Parathyroid adenoma (tissue), 2 donors: ENCODE measurements at regions not wholly inside any gene's neighbourhood (a gene's known extent, or its start where the extent isn't known, plus 50 kb on each side); places are given as distances from the start of the nearest gene placed in this dataset.

Source experiments
- H2AFZ ChIP-seq: fragments of 300-600 bp; sonication (generic); one replicate; pipeline ENCODE4 v1.7.0; 2017; ENCODE audit warnings: antibody characterized with exemption, mild to moderate bottlenecking
- H3K27ac ChIP-seq: fragments of 300-600 bp; sonication (generic); one replicate; pipeline ENCODE4 v1.7.0; 2017
- H3K27me3 ChIP-seq: fragments of 300-600 bp; sonication (generic); one replicate; pipeline ENCODE4 v1.7.0; 2017; ENCODE audit warnings: low read length; ENCODE audit not compliant: control insufficient read depth, insufficient read depth
- H3K36me3 ChIP-seq: fragments of 300-600 bp; sonication (generic); one replicate; pipeline ENCODE4 v1.7.0; 2017; ENCODE audit warnings: low read length; ENCODE audit not compliant: control insufficient read depth, insufficient read depth
- H3K4me1 ChIP-seq: fragments of 300-600 bp; sonication (generic); one replicate; pipeline ENCODE4 v1.7.0; 2017; ENCODE audit warnings: control low read depth
- H3K4me2 ChIP-seq: fragments of 300-600 bp; sonication (generic); one replicate; pipeline ENCODE4 v1.7.0; 2017; ENCODE audit warnings: low read length
- H3K4me3 ChIP-seq: fragments of 300-600 bp; sonication (generic); one replicate; pipeline ENCODE4 v1.7.0; 2017; ENCODE audit warnings: low read depth, low read length
- H3K79me2 ChIP-seq: fragments of 300-600 bp; sonication (generic); one replicate; pipeline ENCODE4 v1.7.0; 2017; ENCODE audit warnings: control low read depth
- H3K9ac ChIP-seq: fragments of 300-600 bp; sonication (generic); one replicate; pipeline ENCODE4 v1.7.0; 2017; ENCODE audit warnings: mild to moderate bottlenecking
- H3K9me3 ChIP-seq: fragments of 300-600 bp; sonication (generic); one replicate; pipeline ENCODE4 v1.7.0; 2017; ENCODE audit warnings: low read length; ENCODE audit not compliant: control insufficient read depth
- CTCF ChIP-seq: fragments of 300-600 bp; sonication (generic); IDR thresholded peaks from one replicate; pipeline ENCODE4 v1.7.0; 2017; ENCODE audit warnings: antibody characterized with exemption, mild to moderate bottlenecking
- donor health status: primary hyperparathyroidism.

DNA sequence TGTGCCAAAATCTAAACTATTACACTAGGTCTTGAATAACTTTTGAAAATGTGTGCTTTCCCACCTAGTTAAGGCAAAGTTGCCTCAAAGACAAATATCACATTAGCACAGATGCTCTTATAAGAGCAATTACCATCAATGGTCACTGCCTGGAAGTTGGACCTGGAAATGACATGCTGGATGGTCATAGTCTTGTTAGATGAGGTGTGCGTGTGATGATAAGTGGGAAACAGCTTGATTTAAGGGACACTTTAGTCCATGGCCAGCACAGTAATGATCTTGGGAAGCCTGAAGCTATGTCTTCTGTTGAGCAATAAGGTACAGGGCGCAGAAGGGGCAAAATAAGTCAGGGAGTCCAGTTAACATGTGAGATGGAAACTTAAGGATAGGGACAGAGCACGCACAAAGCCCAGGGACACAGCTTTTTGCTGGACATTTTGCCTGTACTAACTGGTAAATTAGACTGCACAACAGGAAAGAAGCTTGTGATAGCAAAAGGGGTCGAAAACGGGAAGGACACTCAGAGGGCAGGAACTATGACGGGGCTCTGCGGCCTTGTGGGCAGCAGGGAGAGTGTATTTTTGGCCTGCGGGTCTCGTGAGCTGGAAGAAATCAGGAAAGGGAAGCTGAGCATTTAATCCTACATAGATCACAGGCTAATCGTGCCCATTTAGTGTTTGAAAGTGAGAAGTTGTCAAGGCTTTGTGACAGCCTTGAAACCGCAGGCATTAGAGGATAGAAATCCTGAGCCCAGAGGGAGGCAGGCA, 66.7 kb upstream of the BMP2 start:
- TF ChIP-seq CTCF, result no peak
- no peak overlapping the region for H3K9ac ChIP-seq
- H3K27me3 ChIP-seq, result no peaks in the 10 kb centered on the region
- H3K36me3 ChIP-seq, result no peaks in the 10 kb centered on the region
- H3K4me3 ChIP-seq, result no peak overlapping the region
- H3K79me2 ChIP-seq, result no peaks in the 10 kb centered on the region
- H3K27ac ChIP-seq, result no peak overlapping the region
- H3K4me1 ChIP-seq, result no peaks in the 10 kb centered on the region
- H3K9me3 ChIP-seq, result no peaks in the 10 kb centered on the region
- no peak overlapping the region for H2AFZ ChIP-seq
- H3K4me2 ChIP-seq, result no peak overlapping the region

DNA sequence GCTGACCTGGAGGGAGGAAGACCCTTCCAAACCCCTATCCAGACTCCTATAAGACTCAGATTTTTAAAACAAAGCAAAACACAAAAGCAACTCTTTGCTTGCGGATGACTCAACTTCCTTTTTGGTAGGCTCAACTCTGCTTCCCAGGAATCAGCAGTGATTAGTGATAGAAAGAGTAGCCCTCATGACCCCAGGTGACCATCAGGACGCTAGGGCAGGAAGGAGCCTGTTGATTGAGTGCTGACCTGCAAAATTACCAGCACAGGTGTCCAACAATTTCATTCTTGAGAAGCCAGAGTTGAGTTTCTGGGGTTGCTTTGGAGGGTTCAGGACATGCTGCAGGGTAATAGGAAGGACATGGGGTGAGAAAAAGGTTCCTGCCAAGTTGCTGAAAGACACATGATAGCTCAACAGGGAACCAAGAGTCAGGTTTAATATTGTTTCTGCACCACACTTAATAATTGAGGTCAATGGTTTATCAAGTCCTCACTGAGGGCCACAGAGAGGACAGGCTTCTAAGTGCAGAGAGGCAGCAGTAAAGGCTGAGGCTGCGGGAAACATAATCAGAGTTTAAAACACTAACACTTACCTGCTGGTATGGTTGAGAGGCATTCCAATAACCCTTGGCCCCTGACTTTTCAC, 67.4 kb upstream of the BMP2 start:
- Histone ChIP-seq H3K9ac (no peak overlapping the region), H3K4me2 (no peak overlapping the region), H3K79me2 (no peaks in the 10 kb centered on the region), H3K9me3 (no peaks in the 10 kb centered on the region), H3K36me3 (no peaks in the 10 kb centered on the region), H3K27me3 (no peaks in the 10 kb centered on the region), H3K27ac (no peak overlapping the region), H3K4me1 (no peaks in the 10 kb centered on the region), H3K4me3 (no peak overlapping the region), H2AFZ (no peak overlapping the region)
- TF ChIP-seq CTCF, result no peak

- no peaks in the 10 kb centered on the region for H3K79me2 ChIP-seq
- no peak overlapping the region for H3K4me3 ChIP-seq
- H3K4me1 ChIP-seq, result no peaks in the 10 kb centered on the region
- H3K36me3 ChIP-seq, result no peaks in the 10 kb centered on the region
- no peak overlapping the region for H3K4me2 ChIP-seq
- no peak overlapping the region for H3K9ac ChIP-seq
- no peak overlapping the region for H3K27ac ChIP-seq
- H3K27me3 ChIP-seq, result no peaks in the 10 kb centered on the region
- H2AFZ ChIP-seq, result no peak overlapping the region
- H3K9me3 ChIP-seq, result no peaks in the 10 kb centered on the region
- TF ChIP-seq CTCF, result no peak
Measured at GRCh38 chr20:6698723-6699122, 68.8 kb upstream of the BMP2 start.

DNA sequence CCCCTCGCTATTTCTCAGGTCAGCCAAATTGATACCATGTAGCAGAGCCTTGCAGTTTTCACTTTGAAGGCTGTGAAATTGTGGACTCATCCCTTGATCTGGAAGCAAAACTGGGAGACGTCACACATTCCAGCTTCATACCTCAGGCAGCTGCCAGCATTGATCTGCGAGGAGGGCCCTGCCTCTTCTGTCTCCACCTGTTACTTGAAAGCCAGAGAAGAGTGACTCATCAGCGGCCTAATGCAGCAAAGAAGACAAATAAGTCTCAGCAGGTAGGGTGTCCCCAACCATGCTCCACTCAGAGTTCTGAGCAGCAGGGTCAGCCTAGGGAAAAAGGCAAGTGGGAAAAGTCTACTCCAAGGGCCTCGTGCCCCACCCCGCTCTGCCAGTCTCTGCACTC, 69.4 kb upstream of the BMP2 start:
- no peaks in the 10 kb centered on the region for H3K9me3 ChIP-seq
- no peak overlapping the region for H3K9ac ChIP-seq
- no peaks in the 10 kb centered on the region for H3K79me2 ChIP-seq
- no peak overlapping the region for H3K4me3 ChIP-seq
- no peak overlapping the region for H3K4me2 ChIP-seq
- no peaks in the 10 kb centered on the region for H3K36me3 ChIP-seq
- H3K27ac ChIP-seq, result no peak overlapping the region
- no peak for TF ChIP-seq CTCF
- H3K4me1 ChIP-seq, result no peaks in the 10 kb centered on the region
- H3K27me3 ChIP-seq, result no peaks in the 10 kb centered on the region
- no peak overlapping the region for H2AFZ ChIP-seq
